ENCODE measurements at regions not wholly inside any gene's neighbourhood (a gene's known extent, or its start where the extent isn't known, plus 50 kb on each side); places are given as distances from the start of the nearest gene placed in this dataset.

DNA sequence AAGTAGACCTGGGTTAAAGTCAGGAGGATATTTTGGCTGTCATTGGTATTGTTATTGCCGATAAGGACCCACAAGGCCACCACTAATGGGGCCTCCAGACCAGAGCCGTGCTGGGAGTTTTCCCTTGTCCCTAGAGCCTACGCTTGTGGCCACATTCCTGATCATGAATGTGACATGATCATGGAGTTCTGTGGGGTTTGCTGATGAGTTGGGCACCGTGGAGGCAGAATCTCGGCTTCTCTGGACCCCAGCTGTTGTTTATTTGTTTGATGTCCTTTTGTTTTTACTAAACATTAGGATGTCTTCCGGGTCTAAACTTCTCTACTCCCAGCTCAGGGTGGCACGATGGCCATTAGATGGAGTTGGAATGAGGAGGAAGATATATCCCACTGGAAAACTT lies 74.9 kb upstream of the TMPRSS2 start:
- Histone ChIP-seq H3K4me3 (ENCODE audit: extremely low read depth in 1 of 4, insufficient read depth in 2 of 4, low read depth in 3 of 4, low read length in 4 of 4) (no peak overlapping the region), H2BK12ac (ENCODE audit: low read depth, low read length) (no peak overlapping the region), H2AFZ (ENCODE audit: low read length) (no peak overlapping the region), H3K14ac (ENCODE audit: insufficient read length) (no peak overlapping the region), H2BK15ac (ENCODE audit: low read length) (no peak overlapping the region), H3K23ac (ENCODE audit: insufficient read length) (no peak overlapping the region), H3K9me3 (ENCODE audit: insufficient read depth in 2 of 2, low read depth in 1 of 2, low read length in 1 of 2) (peaks cover 0 to 5% of the 10 kb centered on the region in 2 experiments; a peak in 2 of 4 replicates), H3K4ac (replicated peaks; ENCODE audit: insufficient read length, low read depth, low read length) (no peak overlapping the region), H4K91ac (replicated peaks; ENCODE audit: insufficient read length, low read length) (no peak overlapping the region), H3K4me2 (ENCODE audit: insufficient read depth in 1 of 2, low read depth in 2 of 2, low read length in 2 of 2) (no peak overlapping the region), H3K36me3 (ENCODE audit: control insufficient read depth in 2 of 4, insufficient read depth in 4 of 4, low read length in 3 of 4) (no peaks in the 10 kb centered on the region), H2BK20ac (ENCODE audit: low read length) (0 out of 2 replicates have a peak overlapping the region, but pooled peaks have one; percentile 6), H4K20me1 (replicated peaks in 1 of 2; ENCODE audit: control insufficient read depth in 1 of 2, insufficient read depth in 2 of 2, low read length in 2 of 2) (peaks cover 0 to 13% of the 10 kb centered on the region in 2 experiments), H3K23me2 (ENCODE audit: low read depth, low read length) (peaks cover 15% of the 10 kb centered on the region; the same call in 1 of the 2 replicates), H4K5ac (ENCODE audit: insufficient read length, low read depth, low read length) (no peak overlapping the region), H3K79me2 (ENCODE audit: control insufficient read depth in 1 of 2, insufficient read depth in 2 of 2, low read length in 2 of 2) (no peaks in the 10 kb centered on the region), H2BK5ac (ENCODE audit: low read depth, low read length) (no peak overlapping the region), H3K9ac (replicated peaks in 1 of 4; ENCODE audit: extremely low read depth in 1 of 4, low read depth in 3 of 4, low read length in 3 of 4) (no peak overlapping the region), H3K27me3 (replicated peaks in 1 of 4; ENCODE audit: control insufficient read depth in 3 of 4, extremely low read depth in 1 of 4, insufficient read depth in 3 of 4, low read length in 3 of 4) (no peaks in the 10 kb centered on the region; a peak in 1 of 7 replicates), H2AK5ac (ENCODE audit: low read depth, low read length) (no peak overlapping the region), H4K8ac (ENCODE audit: extremely low read depth, insufficient read depth, low read length) (no peak overlapping the region; the same call in 1 of the 2 replicates), H3K56ac (replicated peaks; ENCODE audit: insufficient read length, low read depth, low read length) (no peak overlapping the region), H3K79me1 (ENCODE audit: low read depth, low read length) (peaks cover 5% of the 10 kb centered on the region), H3K27ac (ENCODE audit: low read depth, low read length) (no peak overlapping the region), H2BK120ac (replicated peaks; ENCODE audit: low read depth, low read length) (peak overlapping the region; percentile 12), H3K4me1 (replicated peaks in 1 of 4; ENCODE audit: control insufficient read depth in 3 of 4, insufficient read depth in 4 of 4, low read length in 3 of 4) (peaks cover 3 to 10% (median 6%) of the 10 kb centered on the region in 4 experiments; a peak in 5 of 7 replicates), H3K18ac (ENCODE audit: extremely low read depth, low read length) (no peak overlapping the region)
- DNase-seq (ENCODE audit: low read depth in 1 of 2, low spot score in 2 of 2) (peak in 1 of 2 experiments; percentile 31), FAIRE-seq (no peak)
- ChIA-PET POLR2A (ENCODE audit: partially characterized antibody) (no interaction called here), CTCF (ENCODE audit: partially characterized antibody) (no interaction called here)
- 86% methylated on average over 7 of the region's 7 CpGs; no CpG with 5 or more reads in 1 of the 2 experiments for WGBS, 2 experiments (ENCODE audit: extremely low coverage in 1 of 2, insufficient coverage in 1 of 2, insufficient read length in 1 of 2, insufficient replicate concordance in 2 of 2, low coverage in 1 of 2, low lambda C conversion rate in 2 of 2, missing lambda C conversion rate in 1 of 2)
- TF ChIP-seq RAD21 (IDR thresholded peaks at IDR 0.05 in 1 of 2, conservative IDR thresholded peaks at IDR 0.05 in 1 of 2; ENCODE audit: low read depth in 2 of 2, low read length in 2 of 2) (no peak), RNF2 (IDR thresholded peaks at IDR 0.05; ENCODE audit: borderline replicate concordance, low read depth, low read length, missing control alignments, poor library complexity, severe bottlenecking) (no peak), KDM1A (IDR thresholded peaks at IDR 0.05; ENCODE audit: borderline replicate concordance, low read length) (no peak), SIRT6 (IDR thresholded peaks at IDR 0.05; ENCODE audit: low read length) (no peak), BRCA1 (IDR thresholded peaks at IDR 0.05; ENCODE audit: low read depth, low read length) (no peak), POU5F1 (IDR thresholded peaks at IDR 0.05; ENCODE audit: low read depth, low read length) (no peak), TCF12 (IDR thresholded peaks at IDR 0.05; ENCODE audit: low read depth, low read length) (no peak), SIX5 (IDR thresholded peaks at IDR 0.05; ENCODE audit: low read depth, low read length) (no peak), YY1 (IDR thresholded peaks at IDR 0.05; ENCODE audit: low read depth, low read length) (no peak)
- TF ChIP-seq, protein P1, sequence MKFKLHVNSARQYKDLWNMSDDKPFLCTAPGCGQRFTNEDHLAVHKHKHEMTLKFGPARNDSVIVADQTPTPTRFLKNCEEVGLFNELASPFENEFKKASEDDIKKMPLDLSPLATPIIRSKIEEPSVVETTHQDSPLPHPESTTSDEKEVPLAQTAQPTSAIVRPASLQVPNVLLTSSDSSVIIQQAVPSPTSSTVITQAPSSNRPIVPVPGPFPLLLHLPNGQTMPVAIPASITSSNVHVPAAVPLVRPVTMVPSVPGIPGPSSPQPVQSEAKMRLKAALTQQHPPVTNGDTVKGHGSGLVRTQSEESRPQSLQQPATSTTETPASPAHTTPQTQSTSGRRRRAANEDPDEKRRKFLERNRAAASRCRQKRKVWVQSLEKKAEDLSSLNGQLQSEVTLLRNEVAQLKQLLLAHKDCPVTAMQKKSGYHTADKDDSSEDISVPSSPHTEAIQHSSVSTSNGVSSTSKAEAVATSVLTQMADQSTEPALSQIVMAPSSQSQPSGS (IDR thresholded peaks at IDR 0.05; ENCODE audit: low read length) = no peak
- TF ChIP-seq, protein P2, sequence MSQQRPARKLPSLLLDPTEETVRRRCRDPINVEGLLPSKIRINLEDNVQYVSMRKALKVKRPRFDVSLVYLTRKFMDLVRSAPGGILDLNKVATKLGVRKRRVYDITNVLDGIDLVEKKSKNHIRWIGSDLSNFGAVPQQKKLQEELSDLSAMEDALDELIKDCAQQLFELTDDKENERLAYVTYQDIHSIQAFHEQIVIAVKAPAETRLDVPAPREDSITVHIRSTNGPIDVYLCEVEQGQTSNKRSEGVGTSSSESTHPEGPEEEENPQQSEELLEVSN (IDR thresholded peaks at IDR 0.05) = no peak

Measured in H1 (cell line).